Gastroesophageal sphincter (tissue), 3 donors: ENCODE measurements at regions not wholly inside any gene's neighbourhood (a gene's known extent, or its start where the extent isn't known, plus 50 kb on each side); places are given as distances from the start of the nearest gene placed in this dataset.

Experiments
- POLR2A ChIP-seq, 2 donors: fragments of 450-650 bp; IDR thresholded peaks; one replicate each; pipeline ENCODE4 v1.6.1; 2017; ENCODE audit warnings: antibody characterized with exemption in 2 of 2, mild to moderate bottlenecking in 2 of 2, moderate library complexity in 1 of 2
- POLR2AphosphoS5 ChIP-seq: sonication (generic); formaldehyde crosslinking; IDR thresholded peaks from one replicate; pipeline ENCODE4 v1.6.1; 2017; ENCODE audit warnings: antibody characterized with exemption
- TF ChIP-seq, protein P1 (sequence below), 4 experiments: fragments of 200-600 bp in 2 of 4; fragments of 450-650 bp in 2 of 4; sonication (generic) in 1 of 4; IDR thresholded peaks; one replicate each; pipeline ENCODE4 v1.5.1; 2017 to 2019; ENCODE audit warnings: antibody characterized with exemption in 4 of 4, mild to moderate bottlenecking in 2 of 4, moderate library complexity in 2 of 4

DNA sequence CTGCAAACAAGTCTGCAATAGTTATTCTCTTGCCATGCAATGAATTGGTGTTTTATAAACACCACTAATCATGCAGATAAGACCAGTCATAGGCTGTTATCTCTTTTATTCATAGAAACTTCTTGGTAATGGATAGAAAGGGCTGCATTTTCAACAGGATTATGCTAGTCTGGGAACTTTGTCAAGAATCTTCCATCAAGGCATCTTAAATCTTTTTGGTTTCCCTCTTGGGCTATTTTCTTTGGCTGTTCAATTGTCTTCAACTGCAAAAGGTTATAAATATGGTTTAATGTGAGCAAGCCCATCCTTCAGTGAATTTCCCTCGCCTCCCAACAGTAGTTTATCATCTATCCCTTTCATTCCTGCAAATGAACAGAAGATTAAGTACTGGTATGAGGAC, 59.0 kb upstream of the MINAR1 start:
- TF ChIP-seq POLR2AphosphoS5: no peak
- TF ChIP-seq POLR2A (IDR thresholded peaks at IDR 0.05): no peak
- TF ChIP-seq, protein P1, sequence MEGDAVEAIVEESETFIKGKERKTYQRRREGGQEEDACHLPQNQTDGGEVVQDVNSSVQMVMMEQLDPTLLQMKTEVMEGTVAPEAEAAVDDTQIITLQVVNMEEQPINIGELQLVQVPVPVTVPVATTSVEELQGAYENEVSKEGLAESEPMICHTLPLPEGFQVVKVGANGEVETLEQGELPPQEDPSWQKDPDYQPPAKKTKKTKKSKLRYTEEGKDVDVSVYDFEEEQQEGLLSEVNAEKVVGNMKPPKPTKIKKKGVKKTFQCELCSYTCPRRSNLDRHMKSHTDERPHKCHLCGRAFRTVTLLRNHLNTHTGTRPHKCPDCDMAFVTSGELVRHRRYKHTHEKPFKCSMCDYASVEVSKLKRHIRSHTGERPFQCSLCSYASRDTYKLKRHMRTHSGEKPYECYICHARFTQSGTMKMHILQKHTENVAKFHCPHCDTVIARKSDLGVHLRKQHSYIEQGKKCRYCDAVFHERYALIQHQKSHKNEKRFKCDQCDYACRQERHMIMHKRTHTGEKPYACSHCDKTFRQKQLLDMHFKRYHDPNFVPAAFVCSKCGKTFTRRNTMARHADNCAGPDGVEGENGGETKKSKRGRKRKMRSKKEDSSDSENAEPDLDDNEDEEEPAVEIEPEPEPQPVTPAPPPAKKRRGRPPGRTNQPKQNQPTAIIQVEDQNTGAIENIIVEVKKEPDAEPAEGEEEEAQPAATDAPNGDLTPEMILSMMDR (IDR thresholded peaks at IDR 0.05): no peak
